ENCODE measurements at regions not wholly inside any gene's neighbourhood (a gene's known extent, or its start where the extent isn't known, plus 50 kb on each side); places are given as distances from the start of the nearest gene placed in this dataset.

DNA sequence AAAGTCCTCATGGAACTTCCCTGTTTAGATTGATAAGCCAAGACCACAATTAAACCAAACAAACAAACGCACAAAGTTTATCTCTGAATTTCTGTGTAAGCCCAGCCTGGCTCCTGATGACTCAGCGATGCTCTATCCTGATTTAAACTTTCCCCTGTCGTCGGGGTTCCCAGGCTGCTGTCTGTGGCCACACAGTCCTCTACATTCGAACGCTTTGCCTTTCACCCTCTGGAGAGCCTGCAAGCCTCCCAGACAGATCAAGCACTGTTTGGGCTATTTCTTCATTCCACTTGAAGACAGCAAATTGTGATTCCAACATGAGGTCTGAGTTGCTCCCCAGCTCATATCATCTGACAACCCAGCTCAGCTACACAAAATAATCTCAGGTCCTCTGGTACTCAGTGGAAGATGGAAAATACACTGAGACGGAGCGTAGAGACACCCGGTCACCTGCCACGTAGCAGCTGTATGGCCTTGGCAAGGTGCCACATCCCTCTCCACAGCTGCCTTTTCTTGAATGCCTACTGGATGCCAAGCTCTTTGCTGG, 51.2 kb downstream of the CYRIA start (continued):
- TF ChIP-seq SP1 (IDR thresholded peaks at IDR 0.05; ENCODE audit: low read depth, low read length) (no peak), TEAD4 (IDR thresholded peaks at IDR 0.05; ENCODE audit: low read depth, low read length) (no peak), EGR1 (IDR thresholded peaks at IDR 0.05; ENCODE audit: borderline replicate concordance, low read depth, low read length) (no peak)
- TF ChIP-seq, protein P1, sequence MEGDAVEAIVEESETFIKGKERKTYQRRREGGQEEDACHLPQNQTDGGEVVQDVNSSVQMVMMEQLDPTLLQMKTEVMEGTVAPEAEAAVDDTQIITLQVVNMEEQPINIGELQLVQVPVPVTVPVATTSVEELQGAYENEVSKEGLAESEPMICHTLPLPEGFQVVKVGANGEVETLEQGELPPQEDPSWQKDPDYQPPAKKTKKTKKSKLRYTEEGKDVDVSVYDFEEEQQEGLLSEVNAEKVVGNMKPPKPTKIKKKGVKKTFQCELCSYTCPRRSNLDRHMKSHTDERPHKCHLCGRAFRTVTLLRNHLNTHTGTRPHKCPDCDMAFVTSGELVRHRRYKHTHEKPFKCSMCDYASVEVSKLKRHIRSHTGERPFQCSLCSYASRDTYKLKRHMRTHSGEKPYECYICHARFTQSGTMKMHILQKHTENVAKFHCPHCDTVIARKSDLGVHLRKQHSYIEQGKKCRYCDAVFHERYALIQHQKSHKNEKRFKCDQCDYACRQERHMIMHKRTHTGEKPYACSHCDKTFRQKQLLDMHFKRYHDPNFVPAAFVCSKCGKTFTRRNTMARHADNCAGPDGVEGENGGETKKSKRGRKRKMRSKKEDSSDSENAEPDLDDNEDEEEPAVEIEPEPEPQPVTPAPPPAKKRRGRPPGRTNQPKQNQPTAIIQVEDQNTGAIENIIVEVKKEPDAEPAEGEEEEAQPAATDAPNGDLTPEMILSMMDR (IDR thresholded peaks at IDR 0.05; ENCODE audit: control extremely low read depth in 1 of 3, insufficient read depth in 1 of 3, low read depth in 1 of 3, low read length in 3 of 3): no peak

Data from H1 (cell line).